Transverse colon (tissue), 4 donors: ENCODE measurements at regions not wholly inside any gene's neighbourhood (a gene's known extent, or its start where the extent isn't known, plus 50 kb on each side); places are given as distances from the start of the nearest gene placed in this dataset.

Experiments
- CTCF ChIP-seq, 5 experiments: fragments of 200-600 bp in 3 of 5; fragments of 450-650 bp in 2 of 5; sonication (generic) in 3 of 5; IDR thresholded peaks; 1 replicate in 2 of 5; 2 replicates in 3 of 5; pipeline ENCODE4 v1.5.1; 2016 to 2017; ENCODE audit warnings: antibody characterized with exemption in 5 of 5, inconsistent platforms in 3 of 5, mild to moderate bottlenecking in 2 of 5, moderate library complexity in 1 of 5
- EP300 ChIP-seq: sonication (generic); formaldehyde crosslinking; IDR thresholded peaks from one replicate; pipeline ENCODE4 v1.6.1; 2017; ENCODE audit warnings: antibody characterized with exemption, low read depth
- POLR2A ChIP-seq: fragments of 450-650 bp; IDR thresholded peaks from one replicate; pipeline ENCODE4 v1.6.1; 2016; ENCODE audit warnings: antibody characterized with exemption, mild to moderate bottlenecking, moderate library complexity
- POLR2AphosphoS5 ChIP-seq, 3 donors: sonication (generic); formaldehyde crosslinking; IDR thresholded peaks; one replicate each; pipeline ENCODE4 v1.6.1; 2016; ENCODE audit warnings: antibody characterized with exemption in 3 of 3

GRCh38 chr13:34419025-34419424, 523.0 kb upstream of the NBEA start:
- TF ChIP-seq POLR2A: no peak
- TF ChIP-seq CTCF (IDR thresholded peaks at IDR 0.05): no peak
- no peak for TF ChIP-seq EP300
- TF ChIP-seq POLR2AphosphoS5 (IDR thresholded peaks at IDR 0.05): no peak
